Activated B cell treated with CpG ODN at 0.5 μM for 24 hours (primary cell): ENCODE measurements at regions not wholly inside any gene's neighbourhood (a gene's known extent, or its start where the extent isn't known, plus 50 kb on each side); places are given as distances from the start of the nearest gene placed in this dataset.

Source experiments
- ATAC-seq: fragments of 200-7000 bp; cut with Tn5 transposase; one replicate; pipeline ENCODE4 v1.10.0; 2021; ENCODE audit warnings: low read depth, mild to moderate bottlenecking, moderate library complexity
- CTCF ChIA-PET: fragments of 350-600 bp; sonication (Branson Sonifier 250); formaldehyde crosslinking; loops from one replicate; lab custom pipeline; 2021; ENCODE audit warnings: antibody characterized with exemption; lab: Charles Lee
- POLR2A ChIA-PET: fragments of 350-600 bp; sonication (Branson Sonifier 250); formaldehyde crosslinking; loops from one replicate; lab custom pipeline; 2021; ENCODE audit warnings: antibody characterized with exemption; lab: Charles Lee
- DNase-seq: peaks from one replicate; pipeline ENCODE4 v3.0.0; 2022
- H3K27ac Mint-ChIP-seq: one replicate; pipeline ENCODE4 v1.8.0; 2020; ENCODE audit warnings: mixed read lengths
- H3K27me3 Mint-ChIP-seq: one replicate; pipeline ENCODE4 v1.8.0; 2021; ENCODE audit warnings: mixed read lengths
- H3K36me3 Mint-ChIP-seq: one replicate; pipeline ENCODE4 v1.8.0; 2021; ENCODE audit warnings: low read depth, mixed read lengths
- H3K4me1 Mint-ChIP-seq: one replicate; pipeline ENCODE4 v1.8.0; 2021; ENCODE audit warnings: mixed read lengths
- H3K4me3 Mint-ChIP-seq: one replicate; pipeline ENCODE4 v1.8.0; 2020; ENCODE audit warnings: mild to moderate bottlenecking, mixed read lengths
- H3K9me3 Mint-ChIP-seq: one replicate; pipeline ENCODE4 v1.8.0; 2020; ENCODE audit warnings: mixed read lengths
- CTCF ChIP-seq: fragments of 200-600 bp; IDR thresholded peaks from one replicate; pipeline ENCODE4 v1.8.0; 2022; ENCODE audit warnings: antibody characterized with exemption, mild to moderate bottlenecking
- intact Hi-C: fragments of 100-400 bp; cut with micrococcal nuclease; formaldehyde crosslinking; loops from one replicate; pipeline ENCODE4 v1.15.1; 2024

- TF ChIP-seq CTCF: no peak
- DNase-seq (no peak), ATAC-seq (no peak)
- intact Hi-C loops: loop anchor here (5.0 to 10.0 kb wide), 2 partner anchors 45 to 777 kb away; partner anchors contain the start of gene SLC35C1
- Mint-ChIP-seq H3K27ac (peak overlapping the region; percentile 93), H3K4me3 (no peak overlapping the region), H3K36me3 (no peaks in the 10 kb centered on the region), H3K9me3 (peaks cover 5% of the 10 kb centered on the region), H3K4me1 (peaks cover 72% of the 10 kb centered on the region), H3K27me3 (no peaks in the 10 kb centered on the region)
- ChIA-PET CTCF (interaction anchor here (1.0 kb wide), 1 partner anchor 46 kb away, joined by 3 read pairs; no protein-coding TSS in a partner anchor), POLR2A (interaction anchor here (0.5 to 2.4 kb wide), 8 partner anchors 10 to 930 kb away, joined by 3 to 15 read pairs (median 6); partner anchors contain the start of gene TP53I11)
Measured at GRCh38 chr11:45027312-45027711, 76.6 kb upstream of the TP53I11 start.

DNA sequence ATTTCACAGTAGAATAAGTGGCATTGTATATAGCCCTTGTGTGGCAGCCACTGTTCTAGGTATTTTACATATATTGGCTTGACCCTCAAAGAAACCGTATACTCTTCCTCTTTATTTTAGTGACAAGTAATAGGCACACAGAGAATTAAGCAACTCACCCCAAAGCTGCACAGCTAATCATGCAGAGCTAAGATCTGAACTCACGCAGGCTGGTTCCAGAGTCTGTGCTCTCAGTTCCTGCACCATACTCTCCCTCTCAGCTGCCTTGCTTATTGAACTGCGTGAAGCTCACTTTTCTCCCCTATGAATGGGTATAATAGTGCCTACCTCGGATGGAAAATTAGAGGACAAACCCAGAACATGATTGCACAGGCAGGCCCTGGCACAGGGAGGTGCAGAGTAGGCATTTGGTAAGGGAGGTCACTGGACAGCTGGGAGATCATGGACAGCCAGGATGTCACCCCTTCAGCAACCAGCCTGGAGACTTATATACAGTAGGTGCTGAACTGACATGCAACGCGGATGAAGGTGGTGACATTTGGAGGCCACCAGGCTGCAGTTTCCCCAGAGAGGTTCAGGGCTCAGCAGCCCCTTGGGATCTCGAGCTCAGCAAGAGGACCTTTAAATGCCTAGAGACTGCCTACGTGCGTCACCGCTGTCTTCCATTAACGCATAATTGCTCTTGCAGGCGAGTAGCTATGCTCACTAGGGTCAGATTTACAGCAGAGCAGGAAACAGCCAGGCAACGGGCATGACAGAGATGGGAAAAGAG, 78.4 kb upstream of the TP53I11 start:
- Mint-ChIP-seq H3K27me3 (no peaks in the 10 kb centered on the region), H3K9me3 (peaks cover 5% of the 10 kb centered on the region), H3K36me3 (no peaks in the 10 kb centered on the region), H3K4me3 (peak overlapping the region; percentile 76), H3K27ac (peak overlapping the region; percentile 93), H3K4me1 (peaks cover 86% of the 10 kb centered on the region)
- ChIA-PET CTCF (interaction anchor here (0.9 to 4.9 kb wide), 12 partner anchors 9 to 92 kb away, joined by 3 to 37 read pairs (median 4); no protein-coding TSS in a partner anchor), POLR2A (interaction anchor here (0.5 to 5.5 kb wide), 25 partner anchors 10 to 894 kb away, joined by 3 to 81 read pairs (median 4); partner anchors contain the start of gene TP53I11)
- peak; percentile 63 for DNase-seq
- intact Hi-C loops: loop anchor here (1.0 to 10.0 kb wide), 10 partner anchors 25 to 776 kb away; partner anchors contain the start of genes CD82, SLC35C1 and TP53I11
- ATAC-seq: peak; percentile 80
- TF ChIP-seq CTCF: no peak

- Mint-ChIP-seq H3K4me1 (peaks cover 76% of the 10 kb centered on the region), H3K36me3 (no peaks in the 10 kb centered on the region), H3K27me3 (no peaks in the 10 kb centered on the region), H3K9me3 (peaks cover 5% of the 10 kb centered on the region), H3K27ac (no peak overlapping the region), H3K4me3 (no peak overlapping the region)
- ChIA-PET CTCF (interaction anchor here (1.4 to 4.9 kb wide), 4 partner anchors 9 to 94 kb away, joined by 3 to 37 read pairs (median 20); no protein-coding TSS in a partner anchor), POLR2A (interaction anchor here (0.6 to 5.5 kb wide), 9 partner anchors 32 to 434 kb away, joined by 3 to 81 read pairs (median 9); partner anchors contain the start of gene TP53I11)
- intact Hi-C loops: no loop called here
- no peak for TF ChIP-seq CTCF
- ATAC-seq (no peak), DNase-seq (no peak)
Measured at GRCh38 chr11:45030778-45031177, 80.1 kb upstream of the TP53I11 start.

DNA sequence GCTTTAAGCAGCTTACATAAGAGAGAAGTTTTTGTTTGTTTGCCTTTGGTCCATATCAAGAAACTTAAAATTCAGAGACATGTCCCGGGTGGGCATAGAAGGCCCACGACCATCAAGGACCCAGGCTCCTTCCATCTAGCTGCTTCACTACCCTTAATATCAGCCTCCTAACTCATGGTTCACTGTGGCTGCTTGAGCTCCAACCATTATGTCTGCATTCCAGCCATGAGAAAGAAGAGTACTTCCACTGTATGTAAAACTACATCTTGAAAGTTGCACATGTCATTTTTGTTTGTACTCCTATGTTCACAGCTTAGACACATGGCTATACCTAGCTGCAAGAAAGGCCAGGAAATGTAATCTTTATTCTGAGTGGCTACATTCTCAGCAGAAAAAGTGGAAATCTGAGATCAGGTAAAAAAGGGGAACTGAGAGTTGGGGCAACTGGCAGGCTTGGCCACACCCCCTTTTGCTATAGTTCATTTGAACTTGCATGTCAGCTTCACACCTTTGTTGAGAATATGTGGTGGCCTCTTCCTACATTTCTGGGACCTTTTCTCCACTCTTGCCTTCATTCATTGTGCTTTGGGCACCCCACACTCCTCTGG, 81.3 kb upstream of the TP53I11 start:
- no peaks in the 10 kb centered on the region for H3K36me3 Mint-ChIP-seq
- no peak for TF ChIP-seq CTCF
- peak overlapping the region; percentile 55 for H3K4me3 Mint-ChIP-seq
- H3K27me3 Mint-ChIP-seq: no peaks in the 10 kb centered on the region
- CTCF ChIA-PET: interaction anchor here (0.8 to 4.9 kb wide), 8 partner anchors 43 to 96 kb away, joined by 3 to 37 read pairs (median 3); partner anchors contain the start of gene TP53I11
- ATAC-seq (peak; percentile 40), DNase-seq (no peak)
- intact Hi-C loops: loop anchor here (1.0 to 2.0 kb wide), 2 partner anchors 41 to 48 kb away; no protein-coding TSS in a partner anchor
- peak overlapping the region; percentile 81 for H3K27ac Mint-ChIP-seq
- POLR2A ChIA-PET: interaction anchor here (0.6 to 5.5 kb wide), 13 partner anchors 9 to 1661 kb away, joined by 3 to 81 read pairs (median 5); partner anchors contain the start of gene TP53I11
- peaks cover 64% of the 10 kb centered on the region for H3K4me1 Mint-ChIP-seq
- peaks cover 5% of the 10 kb centered on the region for H3K9me3 Mint-ChIP-seq
